HG03571 (cell line): ENCODE measurements at regions not wholly inside any gene's neighbourhood (a gene's known extent, or its start where the extent isn't known, plus 50 kb on each side); places are given as distances from the start of the nearest gene placed in this dataset.
"Not testable (repeated sequence)": the region's sequence is repeated elsewhere in the genome, so short reads cannot be mapped to it uniquely, and the experiment has no call there.

Source experiments
- ATAC-seq: cut with Tn5 transposase; IDR thresholded peaks from one replicate; pipeline ENCODE4 v1.9.1; 2021; ENCODE audit not compliant: unreplicated experiment

DNA sequence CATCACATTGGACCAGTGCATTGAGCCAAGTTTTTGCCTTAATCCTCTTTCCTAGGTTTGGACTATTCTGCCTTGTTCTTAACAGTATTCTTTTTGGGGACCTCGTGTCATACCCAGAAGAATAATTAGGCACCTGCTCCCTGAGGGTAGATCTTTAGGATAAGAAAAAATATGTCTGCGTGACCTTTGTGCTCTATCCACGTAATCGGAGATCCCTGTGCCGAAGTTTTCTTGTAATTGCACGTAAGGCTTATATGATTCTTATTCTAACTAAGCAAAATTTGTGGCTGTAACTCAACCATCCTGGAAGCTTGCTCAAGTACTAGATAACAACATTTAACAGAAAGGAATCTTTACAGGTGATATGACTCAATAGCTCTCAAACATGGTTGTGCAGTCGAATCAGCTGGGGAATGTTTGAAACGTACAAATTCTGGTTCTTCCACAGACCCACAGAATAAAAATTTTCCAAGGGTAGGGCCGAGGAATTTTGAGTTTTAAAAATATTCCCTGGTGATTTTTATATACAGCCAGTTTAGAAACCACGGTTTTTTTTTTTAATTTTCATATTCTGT lies 344.3 kb downstream of the GBA3 start:
- ATAC-seq: no peak

- no peak for ATAC-seq
Observed at GRCh38 chr4:23036503-23036902, 343.8 kb downstream of the GBA3 start.

GRCh38 chr4:23035521-23036056 lies 342.9 kb downstream of the GBA3 start:
- ATAC-seq: no peak

- no peak for ATAC-seq
Observed at GRCh38 chr4:23034731-23035130, 342.0 kb downstream of the GBA3 start.

DNA sequence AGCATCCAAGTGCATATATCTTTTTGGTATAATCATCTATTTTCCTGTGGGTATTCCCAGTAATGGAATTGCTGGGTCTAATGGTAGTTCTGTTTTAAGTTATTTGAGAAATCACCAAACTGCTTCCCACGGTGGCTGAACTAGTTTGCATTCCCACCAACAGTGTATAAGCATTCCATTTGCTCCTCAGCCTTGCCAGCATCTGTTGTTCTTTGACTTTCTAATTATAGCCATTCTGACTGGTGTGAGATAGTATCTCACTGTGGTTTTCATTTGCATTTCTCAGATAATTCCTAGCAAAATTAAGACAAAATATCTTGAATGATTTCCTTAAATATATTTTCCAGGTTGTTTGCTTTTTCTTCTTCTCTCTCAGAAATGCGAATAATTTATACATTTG lies 341.1 kb downstream of the GBA3 start:
- ATAC-seq: no peak

DNA sequence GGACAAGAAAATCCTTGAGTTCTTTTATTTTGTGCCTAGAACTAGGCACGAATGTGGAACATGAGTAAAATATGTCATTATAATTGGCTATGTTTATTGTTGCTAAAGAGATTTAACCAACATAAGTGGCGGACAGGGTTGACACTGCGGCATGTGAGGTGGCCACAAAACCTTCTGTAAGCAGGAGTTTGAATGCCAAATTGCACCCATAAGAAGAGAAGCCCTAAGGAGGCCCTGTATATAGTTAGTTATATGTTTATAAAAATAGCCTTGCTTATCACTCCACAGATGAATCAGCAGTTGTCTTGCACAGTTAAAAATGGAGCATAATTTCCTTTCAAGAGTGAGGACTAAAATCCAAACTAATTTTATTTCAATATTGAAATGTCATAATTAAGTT lies 336.1 kb downstream of the GBA3 start:
- no peak for ATAC-seq

GRCh38 chr4:23023666-23024065 lies 330.9 kb downstream of the GBA3 start:
- no peak for ATAC-seq

DNA sequence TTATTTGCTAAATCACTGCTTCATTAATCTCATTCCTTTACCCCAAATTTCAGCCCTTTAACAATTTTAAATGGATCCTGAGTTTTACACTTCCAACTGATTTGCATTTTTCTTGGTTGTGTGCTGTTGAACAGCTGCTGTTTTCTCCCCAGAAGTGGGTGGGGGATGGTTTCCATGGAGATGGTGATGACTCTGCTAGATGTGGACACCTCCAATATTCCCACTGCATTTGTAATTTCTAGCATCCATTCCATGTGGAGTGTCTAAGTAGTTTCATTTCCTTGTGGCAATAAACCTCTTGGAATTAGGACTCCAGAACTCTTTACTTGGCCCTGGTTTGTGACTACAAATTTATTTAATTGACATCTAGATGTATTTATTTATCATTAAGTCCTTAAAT lies 330.4 kb downstream of the GBA3 start:
- no peak for ATAC-seq

DNA sequence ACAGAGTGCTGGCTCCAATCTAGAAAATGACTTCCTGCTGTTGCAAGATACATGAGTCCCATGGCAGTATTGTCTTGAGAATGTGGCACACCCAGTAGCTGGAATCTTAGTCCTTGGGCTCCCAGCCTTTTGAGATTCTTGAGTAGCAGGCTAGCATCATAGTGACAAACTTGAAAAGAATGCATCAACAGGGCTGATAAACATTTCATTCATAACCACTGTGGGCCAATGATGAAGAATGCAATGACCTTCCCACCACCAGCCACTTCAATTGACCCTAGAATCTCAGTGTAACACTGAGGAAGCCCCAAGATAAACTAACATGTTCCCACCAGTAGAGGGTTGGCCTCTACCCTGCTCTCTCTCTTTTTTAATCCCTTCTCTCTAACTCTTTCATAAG lies 329.3 kb downstream of the GBA3 start:
- no peak for ATAC-seq

DNA sequence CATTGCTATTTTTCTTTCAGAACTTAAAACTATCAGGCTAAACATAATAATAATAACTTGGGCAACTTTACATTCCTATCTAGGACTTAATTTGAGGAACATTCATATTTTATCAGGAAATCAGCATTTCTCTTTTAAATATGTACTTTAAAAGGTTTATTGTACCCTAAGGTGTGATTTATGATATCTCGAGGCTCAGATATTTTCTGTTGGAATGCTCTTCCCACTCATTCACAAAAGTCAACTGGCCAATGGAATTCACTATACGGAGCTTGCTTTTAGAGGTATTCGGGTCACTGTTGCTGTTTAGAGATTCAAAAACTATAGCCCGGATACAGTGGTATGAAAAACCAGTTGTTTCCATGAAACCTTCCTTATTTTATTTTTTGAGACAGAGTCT lies 328.3 kb downstream of the GBA3 start:
- no peak for ATAC-seq

DNA sequence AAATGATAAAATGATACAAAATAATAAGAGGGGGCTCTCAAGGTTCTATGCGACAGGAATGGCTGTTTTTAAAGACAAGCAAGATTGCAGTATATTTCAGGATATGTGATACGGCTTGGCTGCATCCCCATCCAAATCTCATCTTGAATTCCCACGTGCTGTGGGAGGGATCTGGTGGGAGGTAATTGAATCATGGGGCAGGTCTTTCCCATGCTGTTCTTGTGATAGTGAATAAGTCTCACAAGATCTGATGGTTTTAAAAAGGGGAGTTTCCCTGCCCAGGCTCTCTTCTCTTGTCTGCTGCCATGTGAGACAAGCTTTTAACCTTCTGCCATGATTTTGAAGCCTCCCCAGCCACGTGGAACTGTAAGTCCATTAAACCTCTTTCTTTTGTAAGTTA lies 327.7 kb downstream of the GBA3 start:
- not testable (repeated sequence) for ATAC-seq

DNA sequence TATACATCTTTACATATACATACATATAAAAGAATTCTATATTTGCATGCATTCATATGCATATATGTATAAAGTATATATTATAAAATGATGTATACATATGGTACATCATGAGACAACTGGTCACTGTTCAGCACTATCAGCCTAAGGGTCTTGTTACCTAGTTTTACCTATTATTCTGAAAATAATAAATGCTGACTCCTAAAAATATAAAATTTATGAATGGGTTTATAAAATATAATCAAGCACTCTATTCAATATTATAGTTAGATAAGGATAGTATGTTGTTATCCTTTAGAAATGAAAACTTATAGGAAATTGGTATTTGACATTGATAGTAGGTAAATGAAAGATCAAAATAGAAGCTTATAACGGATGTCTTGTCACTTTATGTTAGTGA lies 324.2 kb downstream of the GBA3 start:
- no peak for ATAC-seq

GRCh38 chr4:23015821-23016220 lies 323.1 kb downstream of the GBA3 start:
- no peak for ATAC-seq

GRCh38 chr4:23009093-23009492 lies 316.4 kb downstream of the GBA3 start:
- no peak for ATAC-seq

- no peak for ATAC-seq
Observed at GRCh38 chr4:23006756-23007155, 314.0 kb downstream of the GBA3 start.

DNA sequence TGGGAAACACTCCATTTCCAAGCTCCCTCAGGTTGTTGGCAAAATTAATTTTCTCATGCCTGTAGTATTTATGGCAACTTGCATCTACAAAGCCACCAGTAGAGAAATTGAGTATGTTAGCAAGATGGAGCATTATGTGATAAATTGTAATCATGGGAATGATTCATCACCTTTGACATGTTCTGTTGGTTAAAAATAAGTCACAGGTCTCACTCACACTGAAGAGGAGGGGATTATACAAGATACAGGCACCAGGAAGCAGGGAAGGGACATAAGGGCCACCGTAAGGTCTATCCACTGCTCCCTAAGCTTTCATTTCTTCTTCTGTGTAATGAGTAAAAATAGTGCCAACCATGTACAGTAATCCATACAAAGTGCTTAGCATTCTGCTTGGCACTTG lies 313.0 kb downstream of the GBA3 start:
- ATAC-seq: no peak

DNA sequence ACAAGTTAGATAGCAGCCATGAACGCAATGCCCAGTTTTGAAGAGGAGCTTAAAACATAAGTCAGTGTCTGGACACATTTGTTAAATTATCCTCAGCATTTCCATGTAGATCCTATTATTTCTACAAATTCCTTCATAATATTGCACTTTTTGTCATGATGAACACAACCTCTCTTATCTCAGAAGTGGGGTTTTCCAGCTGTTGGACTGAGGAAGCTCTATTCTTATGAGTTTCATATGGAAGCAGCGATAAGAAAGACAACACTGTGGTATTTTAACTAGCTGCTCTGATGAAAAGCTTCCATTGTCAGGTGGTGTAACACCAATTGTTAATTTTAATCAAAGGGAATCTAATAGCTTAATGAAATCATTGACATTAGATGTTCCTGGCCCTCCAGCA lies 308.7 kb downstream of the GBA3 start:
- ATAC-seq: no peak

DNA sequence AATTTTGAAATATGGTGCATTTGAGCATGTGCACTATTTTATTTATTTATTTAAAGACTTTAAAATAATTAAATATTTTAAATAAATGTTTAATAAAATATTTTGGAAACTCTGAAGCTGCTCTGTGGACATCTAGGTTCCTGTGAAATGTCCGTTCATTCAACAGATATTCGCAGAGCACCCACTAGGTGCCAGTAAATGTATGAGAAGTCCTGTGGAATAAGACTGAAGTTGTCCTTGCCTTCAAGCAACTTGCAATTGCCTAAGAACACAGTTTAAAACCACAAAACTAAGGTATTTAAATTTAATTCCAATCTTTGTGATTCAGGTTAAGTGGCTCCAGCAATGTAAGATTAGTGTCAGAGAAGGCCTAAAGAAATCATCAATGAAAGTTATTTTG lies 306.7 kb downstream of the GBA3 start:
- ATAC-seq: no peak

DNA sequence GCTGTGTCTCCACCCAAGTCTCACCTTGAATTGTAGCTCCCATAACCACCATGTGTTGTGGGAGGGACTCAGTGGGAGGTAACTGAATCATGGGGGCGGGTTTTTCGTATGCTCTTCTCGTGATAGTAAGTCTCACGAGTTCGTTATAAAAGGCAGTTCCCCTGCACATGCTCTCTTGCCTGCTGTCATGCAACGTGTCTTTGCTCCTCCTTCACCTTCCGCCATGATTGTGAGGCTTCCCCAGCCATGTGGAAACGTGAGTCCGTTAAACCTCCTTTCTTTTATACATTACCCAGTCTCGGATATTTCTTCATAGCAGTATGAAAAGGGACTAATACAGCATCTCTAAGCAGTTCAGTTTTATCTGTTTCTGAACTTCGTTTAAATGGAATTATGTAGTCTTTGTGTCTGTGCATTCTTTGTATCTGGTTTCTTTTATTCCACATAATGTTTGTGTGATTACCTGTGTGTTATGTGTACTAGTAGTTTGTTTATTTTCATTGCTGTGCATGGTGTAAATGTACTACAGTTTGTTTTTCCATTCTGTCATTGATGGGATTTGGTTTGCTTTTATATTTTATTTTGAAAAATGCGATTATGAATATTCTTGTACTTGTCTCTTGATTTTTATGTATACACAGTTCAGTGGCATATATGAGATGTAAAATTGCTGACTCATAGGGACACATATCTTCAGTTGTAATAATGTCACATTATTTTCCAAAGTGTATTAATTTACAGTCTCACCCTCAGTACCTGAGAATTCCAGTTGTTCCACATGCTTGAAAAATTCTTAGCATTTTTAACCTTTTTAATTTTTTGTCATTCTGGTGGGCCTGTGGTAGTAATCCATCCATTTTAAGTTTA lies 304.9 kb downstream of the GBA3 start:
- ATAC-seq: no peak

- ATAC-seq: no peak
Observed at GRCh38 chr4:22991576-22991975, 298.8 kb downstream of the GBA3 start.

DNA sequence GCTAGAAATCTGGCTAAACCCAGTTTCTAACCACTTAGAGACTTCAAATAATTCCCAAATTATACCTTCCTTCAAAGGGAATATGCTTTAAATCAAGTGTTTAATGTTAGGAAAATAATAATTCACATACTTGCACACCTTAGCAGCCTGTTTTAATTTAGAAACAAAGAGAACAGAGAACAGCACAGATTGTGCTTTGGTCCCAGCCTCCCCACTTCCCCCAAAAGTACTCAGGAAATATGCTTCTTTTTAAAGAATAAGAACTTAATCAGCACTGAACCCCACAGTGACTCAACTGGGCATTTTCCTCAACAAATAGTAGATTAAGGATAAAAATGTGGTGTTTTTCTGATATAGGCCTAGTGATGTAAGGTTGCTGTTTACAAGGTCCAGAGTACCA lies 295.8 kb downstream of the GBA3 start:
- ATAC-seq: no peak

DNA sequence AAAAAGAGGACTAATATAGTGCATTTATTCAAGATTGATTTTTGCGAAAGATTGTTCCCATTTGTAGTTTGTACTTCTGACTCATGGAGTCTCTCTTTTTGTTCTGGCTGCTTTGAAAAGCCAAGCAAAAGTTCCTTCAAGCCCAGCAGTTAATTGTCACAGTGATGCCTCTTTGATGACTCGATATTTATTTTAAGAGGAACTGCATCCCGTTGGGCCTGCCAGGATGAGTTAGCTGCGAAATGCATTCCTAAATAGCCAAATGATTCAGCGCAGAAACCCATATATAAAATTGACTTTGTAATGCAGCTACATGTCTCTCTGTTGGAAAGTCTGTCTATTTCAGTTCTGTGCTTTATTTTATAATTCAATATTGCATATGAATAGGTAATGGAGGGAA lies 295.1 kb downstream of the GBA3 start:
- no peak for ATAC-seq

GRCh38 chr4:22986881-22987280 lies 294.1 kb downstream of the GBA3 start:
- ATAC-seq: no peak
